HCT116 (cell line): ENCODE measurements at regions not wholly inside any gene's neighbourhood (a gene's known extent, or its start where the extent isn't known, plus 50 kb on each side); places are given as distances from the start of the nearest gene placed in this dataset.

Experiments
- ATAC-seq: fragments of 200-7000 bp; cut with Tn5 transposase; 2 replicates; pipeline ENCODE4 v1.9.1; 2020; ENCODE audit warnings: mild to moderate bottlenecking, moderate library complexity
- BruUV-seq: library from RNA; stranded (reverse); fragments of 400-500 nt; replicated peaks from 2 replicates; lab custom pipeline; 2021; lab: Mats Ljungman, UMichigan
- CTCF ChIA-PET: fragments of 300-600 bp; sonication (Branson Sonifier 250); formaldehyde crosslinking; loops from one replicate; lab custom pipeline; 2021; ENCODE audit warnings: antibody characterized with exemption; lab: Charles Lee
- POLR2A ChIA-PET: fragments of 300-600, 350-600 bp; sonication (Branson Sonifier 250); formaldehyde crosslinking; loops from one replicate; lab custom pipeline; 2021; ENCODE audit warnings: antibody characterized with exemption; lab: Charles Lee
- RAD21 ChIA-PET, 2 experiments: fragments of 300-600 bp; sonication (Branson Sonifier 250); formaldehyde crosslinking; loops; one replicate each; lab custom pipeline; 2023; ENCODE audit warnings: low total read pairs in 2 of 2; ENCODE audit not compliant: uncharacterized antibody in 2 of 2, unreplicated experiment in 2 of 2, low non-redundant PET in 1 of 2; lab: Charles Lee
- DNase-seq: peaks from one replicate; pipeline ENCODE4 v3.0.0-alpha.2; 2010; ENCODE audit warnings: low read depth, low spot score
- H2AFZ ChIP-seq: fragments of 200-600 bp; shearing (Covaris generic), sonication (generic); 2 replicates; pipeline ENCODE4 v1.6.1; 2017; ENCODE audit warnings: low read depth, mixed run types, mixed read lengths, antibody characterized with exemption, low read length; ENCODE audit not compliant: poor library complexity, severe bottlenecking
- H3K27ac ChIP-seq: 2 replicates; pipeline ENCODE4 v1.5.1; 2012; ENCODE audit warnings: low read depth, low read length
- H3K27me3 ChIP-seq: fragments of 200-600 bp; sonication (generic); 2 replicates; pipeline ENCODE4 v1.6.1; 2016; ENCODE audit warnings: mixed run types, low read length, mixed read lengths; ENCODE audit not compliant: insufficient read depth
- H3K36me3 ChIP-seq, 2 experiments: fragments of 200-500 bp in 1 of 2; fragments of 200-600 bp in 1 of 2; sonication (Bioruptor generic) in 1 of 2; sonication (generic) in 1 of 2; 2 replicates each; pipeline versions ENCODE4 v1.5.1 to v1.6.1; 2014 to 2016; ENCODE audit warnings: low read length in 2 of 2, inconsistent platforms in 1 of 2, mixed read lengths in 1 of 2, mixed run types in 1 of 2; ENCODE audit not compliant: insufficient read depth in 2 of 2, control insufficient read depth in 1 of 2
- H3K4me1 ChIP-seq, 2 experiments: fragments of 200-600 bp in 1 of 2; sonication (generic) in 1 of 2; 2 replicates each; pipeline versions ENCODE4 v1.5.1 to v1.6.1; 2012 to 2017; ENCODE audit warnings: low read length in 2 of 2, inconsistent platforms in 1 of 2, mild to moderate bottlenecking in 1 of 2, mixed read lengths in 1 of 2, mixed run types in 1 of 2, moderate library complexity in 1 of 2; ENCODE audit not compliant: insufficient read depth in 2 of 2, control insufficient read depth in 1 of 2
- H3K4me2 ChIP-seq: fragments of 200-600 bp; sonication (generic); 2 replicates; pipeline ENCODE4 v1.6.1; 2017; ENCODE audit warnings: mixed run types, low read length, mixed read lengths
- H3K4me3 ChIP-seq, 2 experiments: fragments of 200-600 bp in 1 of 2; sonication (generic) in 1 of 2; replicated peaks in 1 of 2; 2 replicates each; pipeline ENCODE4 v1.5.1; 2011 to 2016; ENCODE audit warnings: low read length in 2 of 2, control low read depth in 1 of 2, low read depth in 1 of 2, mild to moderate bottlenecking in 1 of 2, mixed read lengths in 1 of 2, mixed run types in 1 of 2
- H3K79me2 ChIP-seq: fragments of 200-600 bp; sonication (generic); 2 replicates; pipeline ENCODE4 v1.6.1; 2017; ENCODE audit warnings: mild to moderate bottlenecking, mixed run types, low read length, moderate library complexity, mixed read lengths; ENCODE audit not compliant: insufficient read depth
- H3K9ac ChIP-seq: fragments of 200-600 bp; sonication (generic); 2 replicates; pipeline ENCODE4 v1.6.1; 2016; ENCODE audit warnings: low read length, mixed read lengths
- H3K9me2 ChIP-seq: fragments of 200-600 bp; sonication (generic), shearing (Covaris generic); 2 replicates; pipeline ENCODE4 v1.6.1; 2017; ENCODE audit warnings: mixed run types, mild to moderate bottlenecking, moderate library complexity; ENCODE audit not compliant: insufficient read depth
- H3K9me3 ChIP-seq, 2 experiments: fragments of 200-500 bp in 1 of 2; fragments of 200-600 bp in 1 of 2; sonication (Bioruptor generic) in 1 of 2; sonication (generic) in 1 of 2; 2 replicates each; pipeline ENCODE4 v1.6.1; 2014 to 2017; ENCODE audit warnings: low read length in 2 of 2, mixed read lengths in 2 of 2, inconsistent platforms in 1 of 2, low read depth in 1 of 2, mild to moderate bottlenecking in 1 of 2, mixed run types in 1 of 2, moderate library complexity in 1 of 2; ENCODE audit not compliant: control insufficient read depth in 1 of 2, insufficient read depth in 1 of 2
- H4K20me1 ChIP-seq: fragments of 200-600 bp; sonication (generic), shearing (Covaris generic); 2 replicates; pipeline ENCODE4 v1.6.1; 2017; ENCODE audit warnings: mixed run types, mild to moderate bottlenecking, moderate library complexity; ENCODE audit not compliant: insufficient read depth
- CEBPB ChIP-seq: IDR thresholded peaks from 2 replicates; pipeline ENCODE4 v1.6.1; 2012; ENCODE audit warnings: low read depth
- EGR1 ChIP-seq: IDR thresholded peaks from 2 replicates; pipeline ENCODE4 v1.6.1; 2012; ENCODE audit warnings: low read depth
- ELF1 ChIP-seq: IDR thresholded peaks from 2 replicates; pipeline ENCODE4 v1.6.1; 2012; ENCODE audit warnings: low read depth, borderline replicate concordance
- EZH2 ChIP-seq: fragments of 200-600 bp; sonication (generic); IDR thresholded peaks from 2 replicates; pipeline ENCODE4 v1.6.1; 2017; ENCODE audit warnings: antibody characterized with exemption, mixed run types
- FOSL1 ChIP-seq: IDR thresholded peaks from 2 replicates; pipeline ENCODE4 v1.6.1; 2012; ENCODE audit warnings: low read depth
- JUND ChIP-seq: IDR thresholded peaks from 2 replicates; pipeline ENCODE4 v1.6.1; 2012
- SIN3A ChIP-seq: IDR thresholded peaks from 2 replicates; pipeline ENCODE4 v1.6.1; 2012; ENCODE audit warnings: low read depth
- SP1 ChIP-seq: IDR thresholded peaks from 2 replicates; pipeline ENCODE4 v1.6.1; 2012; ENCODE audit warnings: low read depth
- TCF7L2 ChIP-seq: IDR thresholded peaks from 2 replicates; pipeline ENCODE4 v1.7.0; 2011; ENCODE audit warnings: borderline replicate concordance, inconsistent platforms; ENCODE audit not compliant: insufficient read depth, insufficient read length; ENCODE audit errors: extremely low read depth
- ZFX ChIP-seq: fragments of 450-650 bp; IDR thresholded peaks from 2 replicates; pipeline ENCODE4 v1.6.1; 2017
- ZNF274 ChIP-seq: fragments of 200-500 bp; sonication (Bioruptor generic); IDR thresholded peaks from 2 replicates; pipeline ENCODE4 v1.6.1; 2014; ENCODE audit warnings: mild to moderate bottlenecking, low read depth, low read length, inconsistent platforms
- intact Hi-C: fragments of 100-400 bp; cut with micrococcal nuclease; formaldehyde crosslinking; loops from 2 replicates; pipeline ENCODE4 v1.10.0; 2022
- TF ChIP-seq, protein P1 (sequence below): IDR thresholded peaks from 2 replicates; pipeline ENCODE4 v1.6.1; 2012
- TF ChIP-seq, protein P2 (sequence below), 3 experiments: fragments of 200-600 bp in 1 of 3; sonication (generic) in 1 of 3; IDR thresholded peaks in 2 of 3; conservative IDR thresholded peaks in 1 of 3; 2 replicates each; pipeline ENCODE4 v1.5.1; 2012 to 2017; ENCODE audit warnings: low read depth in 2 of 3, low read length in 2 of 3, antibody characterized with exemption in 1 of 3, borderline replicate concordance in 1 of 3, control low read depth in 1 of 3, mild to moderate bottlenecking in 1 of 3, mixed read lengths in 1 of 3, mixed run types in 1 of 3, moderate library complexity in 1 of 3; ENCODE audit not compliant: insufficient read depth in 1 of 3

DNA sequence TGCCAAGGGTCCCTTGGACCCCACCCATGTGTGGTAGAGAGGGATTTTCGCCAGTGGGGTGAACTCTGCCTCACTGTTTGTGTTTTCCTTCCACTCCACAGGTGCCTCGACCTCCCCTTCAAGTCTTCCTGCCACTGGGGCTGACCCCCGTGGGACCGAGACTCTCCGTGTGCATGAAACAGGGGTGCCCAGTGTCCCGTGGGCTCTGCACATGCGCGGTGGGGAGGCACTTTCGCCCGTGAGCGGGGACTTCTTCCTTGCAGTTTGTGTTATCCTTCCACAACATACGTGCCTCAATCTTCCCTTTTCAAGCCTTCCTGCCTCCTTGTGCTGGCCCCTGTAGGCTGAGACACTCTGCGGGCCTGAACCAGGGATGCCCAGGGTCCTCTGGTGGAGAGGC lies 362.4 kb downstream of the ALG10 start:
- no peaks in the 10 kb centered on the region for H3K9me2 ChIP-seq
- CTCF ChIA-PET = no interaction called here
- TF ChIP-seq ZNF274 = no peak
- TF ChIP-seq, protein P1, sequence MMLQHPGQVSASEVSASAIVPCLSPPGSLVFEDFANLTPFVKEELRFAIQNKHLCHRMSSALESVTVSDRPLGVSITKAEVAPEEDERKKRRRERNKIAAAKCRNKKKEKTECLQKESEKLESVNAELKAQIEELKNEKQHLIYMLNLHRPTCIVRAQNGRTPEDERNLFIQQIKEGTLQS = no peak
- no peak for ATAC-seq
- H3K9me3 ChIP-seq = no peaks in the 10 kb centered on the region
- no peaks in the 10 kb centered on the region for H3K4me1 ChIP-seq
- no peak overlapping the region for H3K27ac ChIP-seq
- no TSS peak for BruUV-seq
- no peak overlapping the region for H3K9ac ChIP-seq
- no peak for DNase-seq
- intact Hi-C loops = no loop called here
- H4K20me1 ChIP-seq = no peaks in the 10 kb centered on the region
- no peaks in the 10 kb centered on the region for H3K79me2 ChIP-seq
- RAD21 ChIA-PET = no interaction called here
- no peaks in the 10 kb centered on the region for H3K36me3 ChIP-seq
- H3K4me2 ChIP-seq = no peak overlapping the region
- no peak overlapping the region for H3K4me3 ChIP-seq
- POLR2A ChIA-PET = no interaction called here
- no peaks in the 10 kb centered on the region for H3K27me3 ChIP-seq
- no peak overlapping the region for H2AFZ ChIP-seq

DNA sequence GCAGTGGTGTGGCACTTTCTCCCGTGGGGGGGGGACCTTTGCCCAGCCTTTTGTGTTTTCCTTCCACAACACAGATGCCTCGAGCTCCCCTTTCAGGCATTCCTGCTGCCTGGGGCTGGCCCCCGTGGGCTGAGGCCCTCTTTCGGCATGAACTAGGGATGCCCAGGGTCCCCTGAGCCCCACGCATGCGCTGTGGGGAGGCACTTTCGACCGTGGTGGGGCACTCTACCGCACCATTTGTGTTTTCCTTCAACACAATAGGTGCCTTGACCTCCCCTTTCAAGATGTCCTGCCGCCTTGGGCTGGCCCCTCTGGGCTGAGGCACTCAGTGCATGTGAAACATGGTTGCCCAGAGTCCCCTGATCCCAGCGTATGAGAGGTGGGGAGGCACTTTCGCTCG lies 363.7 kb downstream of the ALG10 start:
- H2AFZ ChIP-seq = no peak overlapping the region
- CTCF ChIA-PET = no interaction called here
- TF ChIP-seq SP1 (no peak), ZFX (no peak), ELF1 (no peak), FOSL1 (no peak), EZH2 (no peak), JUND (no peak), EGR1 (no peak), TCF7L2 (no peak), SIN3A (no peak), CEBPB (no peak)
- TF ChIP-seq, protein P2, sequence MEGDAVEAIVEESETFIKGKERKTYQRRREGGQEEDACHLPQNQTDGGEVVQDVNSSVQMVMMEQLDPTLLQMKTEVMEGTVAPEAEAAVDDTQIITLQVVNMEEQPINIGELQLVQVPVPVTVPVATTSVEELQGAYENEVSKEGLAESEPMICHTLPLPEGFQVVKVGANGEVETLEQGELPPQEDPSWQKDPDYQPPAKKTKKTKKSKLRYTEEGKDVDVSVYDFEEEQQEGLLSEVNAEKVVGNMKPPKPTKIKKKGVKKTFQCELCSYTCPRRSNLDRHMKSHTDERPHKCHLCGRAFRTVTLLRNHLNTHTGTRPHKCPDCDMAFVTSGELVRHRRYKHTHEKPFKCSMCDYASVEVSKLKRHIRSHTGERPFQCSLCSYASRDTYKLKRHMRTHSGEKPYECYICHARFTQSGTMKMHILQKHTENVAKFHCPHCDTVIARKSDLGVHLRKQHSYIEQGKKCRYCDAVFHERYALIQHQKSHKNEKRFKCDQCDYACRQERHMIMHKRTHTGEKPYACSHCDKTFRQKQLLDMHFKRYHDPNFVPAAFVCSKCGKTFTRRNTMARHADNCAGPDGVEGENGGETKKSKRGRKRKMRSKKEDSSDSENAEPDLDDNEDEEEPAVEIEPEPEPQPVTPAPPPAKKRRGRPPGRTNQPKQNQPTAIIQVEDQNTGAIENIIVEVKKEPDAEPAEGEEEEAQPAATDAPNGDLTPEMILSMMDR (IDR thresholded peaks at IDR 0.05 in 2 of 3, conservative IDR thresholded peaks at IDR 0.05 in 1 of 3; ENCODE audit: borderline replicate concordance in 1 of 3, insufficient read depth in 1 of 3, low read depth in 2 of 3, low read length in 2 of 3) = no peak
- TF ChIP-seq, protein P1 = no peak
- DNase-seq = no peak
- H3K9me3 ChIP-seq = no peaks in the 10 kb centered on the region
- H3K9ac ChIP-seq = no peak overlapping the region
- no peaks in the 10 kb centered on the region for H3K27me3 ChIP-seq
- H3K4me3 ChIP-seq = no peak overlapping the region
- H3K4me2 ChIP-seq = no peak overlapping the region
- no peaks in the 10 kb centered on the region for H3K4me1 ChIP-seq
- H3K27ac ChIP-seq = no peak overlapping the region
- intact Hi-C loops = no loop called here
- no peaks in the 10 kb centered on the region for H4K20me1 ChIP-seq
- RAD21 ChIA-PET = no interaction called here
- POLR2A ChIA-PET = no interaction called here
- ATAC-seq = no peak
- H3K9me2 ChIP-seq = no peaks in the 10 kb centered on the region
- no peaks in the 10 kb centered on the region for H3K36me3 ChIP-seq
- no TSS peak for BruUV-seq
- no peaks in the 10 kb centered on the region for H3K79me2 ChIP-seq
